Neural cell (in vitro differentiated cells): ENCODE measurements at regions not wholly inside any gene's neighbourhood (a gene's known extent, or its start where the extent isn't known, plus 50 kb on each side); places are given as distances from the start of the nearest gene placed in this dataset.

ENCODE experiments used
- CTCF ChIP-seq: fragments of 450-650 bp; IDR thresholded peaks from 2 replicates; pipeline ENCODE4 v1.5.1; 2014; ENCODE audit warnings: antibody characterized with exemption, mild to moderate bottlenecking, moderate library complexity; ENCODE audit not compliant: poor library complexity, severe bottlenecking
- REST ChIP-seq: IDR thresholded peaks from 2 replicates; pipeline ENCODE4 v1.6.1; 2012; ENCODE audit warnings: borderline replicate concordance

- TF ChIP-seq REST (no peak), CTCF (no peak)
Measured at GRCh38 chr9:81753436-81753835, 64.1 kb upstream of the TLE1 start.
